Activated CD4-positive, alpha-beta T cell treated with anti-CD3 and anti-CD28 coated beads, Interleukin-2, amount 10 ng/mL, durations not matched to agents 24 days and 14 days (primary cell): ENCODE measurements at regions not wholly inside any gene's neighbourhood (a gene's known extent, or its start where the extent isn't known, plus 50 kb on each side); places are given as distances from the start of the nearest gene placed in this dataset.
"Not testable (repeated sequence)": the region's sequence is repeated elsewhere in the genome, so short reads cannot be mapped to it uniquely, and the experiment has no call there.

Experiments used
- DNase-seq: peaks from one replicate; pipeline ENCODE4 v3.0.0; 2022
- H3K27ac Mint-ChIP-seq: one replicate; pipeline ENCODE4 v1.8.0; 2022; ENCODE audit warnings: mild to moderate bottlenecking, mixed read lengths
- H3K27me3 Mint-ChIP-seq: one replicate; pipeline ENCODE4 v1.8.0; 2022; ENCODE audit warnings: mixed read lengths
- H3K36me3 Mint-ChIP-seq: one replicate; pipeline ENCODE4 v1.8.0; 2022; ENCODE audit warnings: low read depth, mild to moderate bottlenecking, mixed read lengths
- H3K4me1 Mint-ChIP-seq: one replicate; pipeline ENCODE4 v1.8.0; 2021; ENCODE audit warnings: mixed read lengths
- H3K4me3 Mint-ChIP-seq: one replicate; pipeline ENCODE4 v1.8.0; 2022; ENCODE audit warnings: mild to moderate bottlenecking, moderate library complexity, mixed read lengths
- H3K9me3 Mint-ChIP-seq: one replicate; pipeline ENCODE4 v1.8.0; 2021; ENCODE audit warnings: mixed read lengths
- intact Hi-C: fragments of 100-400 bp; cut with micrococcal nuclease; formaldehyde crosslinking; loops from one replicate; pipeline ENCODE4 v1.15.1; 2023

GRCh38 chr20:47908361-47909035, 123.2 kb upstream of the SULF2 start:
- H3K9me3 Mint-ChIP-seq, intact Hi-C loops, H3K4me1 Mint-ChIP-seq, H3K36me3 Mint-ChIP-seq, H3K27me3 Mint-ChIP-seq, DNase-seq, H3K4me3 Mint-ChIP-seq, H3K27ac Mint-ChIP-seq: not testable (repeated sequence)

GRCh38 chr20:47907951-47908350, 122.7 kb upstream of the SULF2 start:
- H3K9me3 Mint-ChIP-seq, DNase-seq, H3K27ac Mint-ChIP-seq, H3K27me3 Mint-ChIP-seq, H3K4me3 Mint-ChIP-seq, H3K36me3 Mint-ChIP-seq, H3K4me1 Mint-ChIP-seq, intact Hi-C loops: not testable (repeated sequence)

- no peak overlapping the region for H3K27ac Mint-ChIP-seq
- H3K4me1 Mint-ChIP-seq, result no peaks in the 10 kb centered on the region
- H3K4me3 Mint-ChIP-seq, result no peak overlapping the region
- H3K9me3 Mint-ChIP-seq, result no peaks in the 10 kb centered on the region
- H3K27me3 Mint-ChIP-seq, result no peaks in the 10 kb centered on the region
- intact Hi-C loops, result no loop called here
- DNase-seq, result no peak
- no peaks in the 10 kb centered on the region for H3K36me3 Mint-ChIP-seq
These were observed 121.9 kb upstream of the SULF2 start for GRCh38 chr20:47907031-47907675.

DNA sequence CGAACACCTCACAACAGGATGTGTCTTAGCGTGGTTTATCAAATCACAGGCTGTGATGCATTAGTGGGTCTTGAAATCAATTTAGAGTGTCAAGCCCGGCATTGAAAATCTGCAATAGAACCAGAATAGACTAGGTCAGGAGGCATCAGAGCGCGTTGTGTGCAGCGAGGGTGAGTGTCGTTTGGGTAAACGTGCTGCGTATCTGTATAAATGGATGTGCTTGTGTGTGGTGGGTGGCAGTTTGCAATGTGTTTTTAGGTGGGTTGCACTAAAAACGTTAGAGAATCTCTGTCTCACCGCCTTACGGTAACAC, 121.0 kb upstream of the SULF2 start:
- Mint-ChIP-seq H3K4me3 (no peak overlapping the region), H3K4me1 (no peaks in the 10 kb centered on the region), H3K36me3 (no peaks in the 10 kb centered on the region), H3K27me3 (no peaks in the 10 kb centered on the region), H3K27ac (no peak overlapping the region), H3K9me3 (no peaks in the 10 kb centered on the region)
- intact Hi-C loops, result no loop called here
- no peak for DNase-seq

- H3K27me3 Mint-ChIP-seq, result no peaks in the 10 kb centered on the region
- intact Hi-C loops, result no loop called here
These were observed 120.5 kb upstream of the SULF2 start for GRCh38 chr20:47905628-47906347.

DNA sequence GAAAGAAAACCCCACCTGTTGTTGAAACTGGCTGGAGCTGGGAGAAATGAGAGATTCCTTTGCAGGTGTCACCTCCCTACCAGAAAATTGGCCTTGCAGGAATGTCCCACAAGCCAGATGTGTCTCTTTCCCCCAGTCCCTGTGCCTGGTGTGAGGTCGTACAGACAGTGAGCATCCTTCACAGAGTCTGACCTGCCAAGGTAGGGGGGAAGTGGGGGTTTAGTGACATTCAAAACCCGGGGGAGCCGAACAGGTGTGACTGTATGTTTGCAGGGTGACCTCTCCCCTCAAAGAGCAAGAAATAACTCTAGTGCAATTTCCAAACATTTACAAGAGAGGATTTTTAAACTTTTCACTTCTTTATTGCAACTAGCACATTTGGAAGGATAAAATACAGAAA, 117.7 kb upstream of the SULF2 start:
- H3K27me3 Mint-ChIP-seq, H3K4me1 Mint-ChIP-seq, H3K36me3 Mint-ChIP-seq, DNase-seq, H3K4me3 Mint-ChIP-seq, H3K27ac Mint-ChIP-seq, H3K9me3 Mint-ChIP-seq, intact Hi-C loops: not testable (repeated sequence)

More at GRCh38 chr20:47905628-47906347, 120.5 kb upstream of the SULF2 start:
- no peak for DNase-seq
- no peaks in the 10 kb centered on the region for H3K9me3 Mint-ChIP-seq
- no peak overlapping the region for H3K4me3 Mint-ChIP-seq
- H3K36me3 Mint-ChIP-seq, result no peaks in the 10 kb centered on the region
- no peak overlapping the region for H3K27ac Mint-ChIP-seq
- no peaks in the 10 kb centered on the region for H3K4me1 Mint-ChIP-seq

- H3K27me3 Mint-ChIP-seq, intact Hi-C loops, H3K27ac Mint-ChIP-seq, H3K9me3 Mint-ChIP-seq, DNase-seq, H3K36me3 Mint-ChIP-seq, H3K4me3 Mint-ChIP-seq, H3K4me1 Mint-ChIP-seq: not testable (repeated sequence)
These were observed 114.0 kb upstream of the SULF2 start for GRCh38 chr20:47899313-47899712.

- intact Hi-C loops, result no loop called here
- Mint-ChIP-seq H3K27me3 (no peaks in the 10 kb centered on the region), H3K36me3 (no peaks in the 10 kb centered on the region), H3K27ac (no peak overlapping the region), H3K4me1 (no peaks in the 10 kb centered on the region), H3K9me3 (no peaks in the 10 kb centered on the region), H3K4me3 (no peak overlapping the region)
- no peak for DNase-seq
These were observed 112.2 kb upstream of the SULF2 start for GRCh38 chr20:47897461-47897860.

DNA sequence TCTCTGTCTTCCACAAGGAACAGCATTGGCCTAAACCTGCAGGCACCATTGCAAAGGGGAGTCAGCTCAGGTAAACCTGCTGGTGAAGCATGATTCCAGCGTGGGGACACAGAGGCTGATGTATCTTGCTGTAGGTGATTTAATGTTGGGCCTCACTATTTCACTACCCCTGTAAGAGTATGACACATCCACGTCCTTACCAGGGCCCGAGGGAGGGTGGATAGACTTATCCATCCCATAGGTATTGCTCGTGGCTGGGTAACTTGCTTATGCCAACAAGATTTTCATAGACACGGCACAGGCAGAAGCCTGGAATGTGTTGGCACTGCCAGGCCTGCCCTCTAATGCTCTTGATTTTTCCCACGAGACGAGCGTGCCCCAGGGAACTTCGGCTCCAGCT, 107.4 kb upstream of the SULF2 start:
- DNase-seq, H3K27ac Mint-ChIP-seq, H3K4me3 Mint-ChIP-seq, H3K36me3 Mint-ChIP-seq, H3K4me1 Mint-ChIP-seq, H3K9me3 Mint-ChIP-seq, H3K27me3 Mint-ChIP-seq: not testable (repeated sequence)
- intact Hi-C loops, result loop anchor here (5.0 kb wide), 1 partner anchor 610 kb away; no protein-coding TSS in a partner anchor

- H3K36me3 Mint-ChIP-seq, H3K27ac Mint-ChIP-seq, H3K4me1 Mint-ChIP-seq, DNase-seq, H3K27me3 Mint-ChIP-seq, H3K9me3 Mint-ChIP-seq, H3K4me3 Mint-ChIP-seq: not testable (repeated sequence)
- intact Hi-C loops, result loop anchor here (5.0 kb wide), 1 partner anchor 612 kb away; no protein-coding TSS in a partner anchor
These were observed 105.4 kb upstream of the SULF2 start for GRCh38 chr20:47890708-47891107.

GRCh38 chr20:47889751-47890150, 104.5 kb upstream of the SULF2 start:
- not testable (repeated sequence) for H3K36me3 Mint-ChIP-seq, H3K9me3 Mint-ChIP-seq, DNase-seq, H3K4me3 Mint-ChIP-seq, H3K4me1 Mint-ChIP-seq, H3K27ac Mint-ChIP-seq, H3K27me3 Mint-ChIP-seq
- intact Hi-C loops, result loop anchor here (5.0 kb wide), 1 partner anchor 613 kb away; no protein-coding TSS in a partner anchor

- intact Hi-C loops, result no loop called here
- Mint-ChIP-seq H3K36me3 (no peaks in the 10 kb centered on the region), H3K27me3 (no peaks in the 10 kb centered on the region), H3K27ac (no peak overlapping the region), H3K4me1 (no peaks in the 10 kb centered on the region), H3K4me3 (no peak overlapping the region), H3K9me3 (no peaks in the 10 kb centered on the region)
- no peak for DNase-seq
These were observed 103.1 kb upstream of the SULF2 start for GRCh38 chr20:47888351-47888750.

- Mint-ChIP-seq H3K4me3 (no peak overlapping the region), H3K27me3 (no peaks in the 10 kb centered on the region), H3K9me3 (no peaks in the 10 kb centered on the region), H3K4me1 (no peaks in the 10 kb centered on the region), H3K27ac (no peak overlapping the region), H3K36me3 (no peaks in the 10 kb centered on the region)
- no peak for DNase-seq
- intact Hi-C loops, result no loop called here
These were observed 102.3 kb upstream of the SULF2 start for GRCh38 chr20:47887477-47888080.

- Mint-ChIP-seq H3K4me1 (no peaks in the 10 kb centered on the region), H3K9me3 (no peaks in the 10 kb centered on the region), H3K27ac (no peak overlapping the region), H3K36me3 (no peaks in the 10 kb centered on the region), H3K4me3 (no peak overlapping the region), H3K27me3 (no peaks in the 10 kb centered on the region)
- DNase-seq, result no peak
- intact Hi-C loops, result no loop called here
These were observed 101.8 kb upstream of the SULF2 start for GRCh38 chr20:47887064-47887463.
